Liver (tissue), 3 donors: ENCODE measurements at regions not wholly inside any gene's neighbourhood (a gene's known extent, or its start where the extent isn't known, plus 50 kb on each side); places are given as distances from the start of the nearest gene placed in this dataset.

Experiments
- CTCF ChIP-seq: fragments of 150-350 bp; IDR thresholded peaks from 2 replicates; pipeline ENCODE4 v1.5.1; 2017; ENCODE audit warnings: improper control_type of control experiment, low read depth, low read length; ENCODE audit not compliant: missing input control
- TAF1 ChIP-seq: conservative IDR thresholded peaks from 2 replicates; pipeline ENCODE4 v1.6.1; 2016; ENCODE audit warnings: antibody characterized with exemption, mild to moderate bottlenecking
- ZBTB33 ChIP-seq: IDR thresholded peaks from 2 replicates; pipeline ENCODE4 v1.6.1; 2016; ENCODE audit warnings: antibody characterized with exemption
- donor health status: healthy.
- donor health status: healthy.

DNA sequence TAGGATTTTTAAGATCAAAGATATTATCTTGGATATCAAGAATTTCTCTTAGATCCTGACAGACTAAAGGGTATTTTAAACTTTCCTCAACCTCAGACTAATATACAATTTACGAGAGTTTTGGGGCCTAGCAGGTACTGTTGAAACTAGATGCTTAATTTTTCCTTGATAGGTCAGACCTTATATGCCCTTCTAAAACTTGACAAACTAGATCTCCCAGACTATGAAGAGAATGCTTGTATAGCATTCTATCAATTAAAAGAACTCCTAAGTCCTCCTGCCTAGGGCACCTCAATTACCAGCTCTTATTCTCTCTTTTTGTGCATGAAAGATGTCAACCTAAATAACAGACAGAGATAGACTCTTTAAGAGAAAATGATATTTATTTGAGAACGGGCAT is 60.4 kb upstream of the TRIM9 start:
- TF ChIP-seq CTCF, result no peak
- TF ChIP-seq TAF1, result no peak
- TF ChIP-seq ZBTB33, result no peak
